Esophagus squamous epithelium (tissue), 4 donors: ENCODE measurements at regions not wholly inside any gene's neighbourhood (a gene's known extent, or its start where the extent isn't known, plus 50 kb on each side); places are given as distances from the start of the nearest gene placed in this dataset.

ENCODE experiments used
- POLR2A ChIP-seq, 4 donors: fragments of 450-650 bp; IDR thresholded peaks; one replicate each; pipeline ENCODE4 v1.6.1; 2017; ENCODE audit warnings: antibody characterized with exemption in 4 of 4, mild to moderate bottlenecking in 4 of 4, moderate library complexity in 3 of 4
- TF ChIP-seq, protein P1 (sequence below), 6 experiments: fragments of 450-650 bp in 4 of 6; fragments of 200-600 bp in 2 of 6; sonication (generic) in 2 of 6; IDR thresholded peaks; one replicate each; pipeline ENCODE4 v1.5.1; 2016 to 2019; ENCODE audit warnings: antibody characterized with exemption in 6 of 6, mild to moderate bottlenecking in 4 of 6, moderate library complexity in 4 of 6

DNA sequence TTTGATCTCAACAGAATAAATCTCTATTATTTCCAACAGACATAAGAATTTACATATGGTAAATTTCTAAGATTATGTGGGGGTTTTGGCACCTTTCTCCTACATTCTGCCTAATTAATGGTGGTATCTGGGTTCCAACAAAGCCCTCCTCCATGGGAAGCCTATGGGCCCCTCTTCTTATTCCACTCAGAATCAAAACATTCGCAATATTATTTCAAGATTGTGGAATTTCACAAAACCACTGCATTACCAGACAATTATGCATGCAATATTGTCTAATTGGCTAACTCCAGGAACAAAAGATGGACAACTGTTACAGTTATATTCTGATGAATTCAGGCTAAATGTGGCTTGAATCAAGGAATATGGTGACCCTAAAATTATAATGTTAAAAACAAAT lies 434.0 kb downstream of the NFIB start:
- no peak for TF ChIP-seq POLR2A (IDR thresholded peaks at IDR 0.05)
- TF ChIP-seq, protein P1, sequence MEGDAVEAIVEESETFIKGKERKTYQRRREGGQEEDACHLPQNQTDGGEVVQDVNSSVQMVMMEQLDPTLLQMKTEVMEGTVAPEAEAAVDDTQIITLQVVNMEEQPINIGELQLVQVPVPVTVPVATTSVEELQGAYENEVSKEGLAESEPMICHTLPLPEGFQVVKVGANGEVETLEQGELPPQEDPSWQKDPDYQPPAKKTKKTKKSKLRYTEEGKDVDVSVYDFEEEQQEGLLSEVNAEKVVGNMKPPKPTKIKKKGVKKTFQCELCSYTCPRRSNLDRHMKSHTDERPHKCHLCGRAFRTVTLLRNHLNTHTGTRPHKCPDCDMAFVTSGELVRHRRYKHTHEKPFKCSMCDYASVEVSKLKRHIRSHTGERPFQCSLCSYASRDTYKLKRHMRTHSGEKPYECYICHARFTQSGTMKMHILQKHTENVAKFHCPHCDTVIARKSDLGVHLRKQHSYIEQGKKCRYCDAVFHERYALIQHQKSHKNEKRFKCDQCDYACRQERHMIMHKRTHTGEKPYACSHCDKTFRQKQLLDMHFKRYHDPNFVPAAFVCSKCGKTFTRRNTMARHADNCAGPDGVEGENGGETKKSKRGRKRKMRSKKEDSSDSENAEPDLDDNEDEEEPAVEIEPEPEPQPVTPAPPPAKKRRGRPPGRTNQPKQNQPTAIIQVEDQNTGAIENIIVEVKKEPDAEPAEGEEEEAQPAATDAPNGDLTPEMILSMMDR (IDR thresholded peaks at IDR 0.05) = no peak
